Liver (tissue), 8 donors: ENCODE measurements at regions not wholly inside any gene's neighbourhood (a gene's known extent, or its start where the extent isn't known, plus 50 kb on each side); places are given as distances from the start of the nearest gene placed in this dataset.
A peak's percentile ranks its signal among the peaks of the same experiment; 100 is the strongest.

Experiments used
- DNase-seq: peaks from one replicate; pipeline ENCODE4 v3.0.0-alpha.2; 2017; ENCODE audit warnings: low spot score
- H3K27ac ChIP-seq, 2 donors: one replicate each; pipeline ENCODE4 v1.7.0; 2013; ENCODE audit warnings: inconsistent platforms in 2 of 2, low read length in 2 of 2, control low read depth in 1 of 2, low read depth in 1 of 2, mild to moderate bottlenecking in 1 of 2
- H3K27me3 ChIP-seq, 4 donors: one replicate each; pipeline versions ENCODE4 v1.6.1 to v1.7.0; 2013; ENCODE audit warnings: low read length in 3 of 4, inconsistent platforms in 1 of 4, mild to moderate bottlenecking in 1 of 4, moderate library complexity in 1 of 4; ENCODE audit not compliant: control insufficient read depth in 4 of 4, insufficient read depth in 4 of 4
- H3K36me3 ChIP-seq, 4 donors: one replicate each; pipeline versions ENCODE4 v1.6.1 to v1.7.0; 2013; ENCODE audit warnings: low read length in 3 of 4, mild to moderate bottlenecking in 3 of 4, low read depth in 1 of 4, moderate library complexity in 1 of 4; ENCODE audit not compliant: control insufficient read depth in 4 of 4, insufficient read depth in 3 of 4
- H3K4me1 ChIP-seq, 4 donors: one replicate each; pipeline versions ENCODE4 v1.6.1 to v1.7.0; 2013; ENCODE audit warnings: low read length in 3 of 4, mild to moderate bottlenecking in 3 of 4, moderate library complexity in 1 of 4; ENCODE audit not compliant: control insufficient read depth in 4 of 4, insufficient read depth in 4 of 4
- H3K4me3 ChIP-seq, 3 donors: one replicate each; pipeline versions ENCODE4 v1.6.1 to v1.7.0; 2013; ENCODE audit warnings: low read length in 3 of 3, control low read depth in 1 of 3, low read depth in 1 of 3, mild to moderate bottlenecking in 1 of 3
- H3K9ac ChIP-seq, 2 donors: one replicate each; pipeline ENCODE4 v1.7.0; 2013; ENCODE audit warnings: low read length in 2 of 2, mild to moderate bottlenecking in 2 of 2, moderate library complexity in 2 of 2, control low read depth in 1 of 2, low read depth in 1 of 2
- H3K9me3 ChIP-seq, 4 donors: one replicate each; pipeline versions ENCODE4 v1.6.1 to v1.7.0; 2013; ENCODE audit warnings: low read length in 3 of 4; ENCODE audit not compliant: control insufficient read depth in 4 of 4
- ATF3 ChIP-seq: IDR thresholded peaks from 2 replicates; pipeline ENCODE4 v1.6.1; 2016; ENCODE audit warnings: antibody characterized with exemption
- EGR1 ChIP-seq, 2 donors: IDR thresholded peaks; 2 replicates each; pipeline ENCODE4 v1.6.1; 2016 to 2018; ENCODE audit warnings: antibody characterized with exemption in 2 of 2, low read depth in 2 of 2
- FOXA1 ChIP-seq: IDR thresholded peaks from 2 replicates; pipeline ENCODE4 v1.6.1; 2016; ENCODE audit warnings: antibody characterized with exemption
- FOXA2 ChIP-seq: IDR thresholded peaks from 2 replicates; pipeline ENCODE4 v1.6.1; 2016; ENCODE audit warnings: antibody characterized with exemption
- GABPA ChIP-seq, 2 donors: IDR thresholded peaks in 1 of 2; conservative IDR thresholded peaks in 1 of 2; 2 replicates each; pipeline ENCODE4 v1.6.1; 2016; ENCODE audit warnings: antibody characterized with exemption in 2 of 2, mild to moderate bottlenecking in 1 of 2, moderate library complexity in 1 of 2
- HNF4A ChIP-seq, 2 donors: conservative IDR thresholded peaks; 2 replicates each; pipeline ENCODE4 v1.6.1; 2016; ENCODE audit warnings: antibody characterized with exemption in 2 of 2, mild to moderate bottlenecking in 2 of 2
- HNF4G ChIP-seq: IDR thresholded peaks from 2 replicates; pipeline ENCODE4 v1.6.1; 2016; ENCODE audit warnings: antibody characterized with exemption
- JUND ChIP-seq, 2 donors: IDR thresholded peaks; 2 replicates each; pipeline ENCODE4 v1.6.1; 2016; ENCODE audit warnings: antibody characterized with exemption in 2 of 2
- MAX ChIP-seq: IDR thresholded peaks from 2 replicates; pipeline ENCODE4 v1.6.1; 2016; ENCODE audit warnings: antibody characterized with exemption
- NR2F2 ChIP-seq: IDR thresholded peaks from 2 replicates; pipeline ENCODE4 v1.6.1; 2016; ENCODE audit warnings: antibody characterized with exemption
- RAD21 ChIP-seq, 2 donors: IDR thresholded peaks; 2 replicates each; pipeline ENCODE4 v1.6.1; 2016; ENCODE audit warnings: antibody characterized with exemption in 2 of 2, mild to moderate bottlenecking in 2 of 2
- RXRA ChIP-seq, 2 donors: IDR thresholded peaks; 2 replicates each; pipeline ENCODE4 v1.6.1; 2017 to 2018; ENCODE audit warnings: antibody characterized with exemption in 2 of 2, mild to moderate bottlenecking in 1 of 2
- SP1 ChIP-seq: IDR thresholded peaks from 2 replicates; pipeline ENCODE4 v1.6.1; 2018; ENCODE audit warnings: antibody characterized with exemption, mild to moderate bottlenecking
- TAF1 ChIP-seq: conservative IDR thresholded peaks from 2 replicates; pipeline ENCODE4 v1.6.1; 2016; ENCODE audit warnings: antibody characterized with exemption, mild to moderate bottlenecking
- YY1 ChIP-seq: IDR thresholded peaks from 2 replicates; pipeline ENCODE4 v1.6.1; 2016; ENCODE audit warnings: antibody characterized with exemption, mild to moderate bottlenecking
- ZBTB33 ChIP-seq: IDR thresholded peaks from 2 replicates; pipeline ENCODE4 v1.6.1; 2016; ENCODE audit warnings: antibody characterized with exemption
- WGBS: extraction: QIAGEN DNeasy Blood & Tissue Kit; methylation state at CpG from one replicate; pipeline ENCODE4 v1.1.7; 2013; 5-methylcytosine and 5-hydroxymethylcytosine counted together
- TF ChIP-seq, protein P1 (sequence below): fragments of 150-350 bp; IDR thresholded peaks from 2 replicates; pipeline ENCODE4 v1.5.1; 2017; ENCODE audit warnings: improper control_type of control experiment, low read depth, low read length; ENCODE audit not compliant: missing input control
- TF ChIP-seq, protein P2 (sequence below): IDR thresholded peaks from 2 replicates; pipeline ENCODE4 v1.6.1; 2016; ENCODE audit warnings: antibody characterized with exemption, mild to moderate bottlenecking
- donor health status: healthy.
- donor health status: healthy.
- donor health status: healthy.
- donor health status: healthy.
- donor health status: healthy.

- WGBS, result 86% methylated on average over 13 of the region's 13 CpGs
- Histone ChIP-seq H3K9ac (no peak overlapping the region), H3K4me1 (peaks cover 0 to 2% (median under 1%) of the 10 kb centered on the region in 4 donors), H3K27ac (no peak overlapping the region), H3K4me3 (no peak overlapping the region), H3K36me3 (no peaks in the 10 kb centered on the region), H3K27me3 (no peaks in the 10 kb centered on the region), H3K9me3 (no peaks in the 10 kb centered on the region)
- no peak for DNase-seq
- no peak for TF ChIP-seq HNF4G
- TF ChIP-seq RAD21 (IDR thresholded peaks at IDR 0.05), result no peak
- TF ChIP-seq EGR1 (IDR thresholded peaks at IDR 0.05; ENCODE audit: low read depth in 2 of 2), result no peak
- no peak for TF ChIP-seq JUND (IDR thresholded peaks at IDR 0.05)
- TF ChIP-seq ZBTB33, result no peak
- no peak for TF ChIP-seq RXRA (IDR thresholded peaks at IDR 0.05)
- TF ChIP-seq, protein P1, sequence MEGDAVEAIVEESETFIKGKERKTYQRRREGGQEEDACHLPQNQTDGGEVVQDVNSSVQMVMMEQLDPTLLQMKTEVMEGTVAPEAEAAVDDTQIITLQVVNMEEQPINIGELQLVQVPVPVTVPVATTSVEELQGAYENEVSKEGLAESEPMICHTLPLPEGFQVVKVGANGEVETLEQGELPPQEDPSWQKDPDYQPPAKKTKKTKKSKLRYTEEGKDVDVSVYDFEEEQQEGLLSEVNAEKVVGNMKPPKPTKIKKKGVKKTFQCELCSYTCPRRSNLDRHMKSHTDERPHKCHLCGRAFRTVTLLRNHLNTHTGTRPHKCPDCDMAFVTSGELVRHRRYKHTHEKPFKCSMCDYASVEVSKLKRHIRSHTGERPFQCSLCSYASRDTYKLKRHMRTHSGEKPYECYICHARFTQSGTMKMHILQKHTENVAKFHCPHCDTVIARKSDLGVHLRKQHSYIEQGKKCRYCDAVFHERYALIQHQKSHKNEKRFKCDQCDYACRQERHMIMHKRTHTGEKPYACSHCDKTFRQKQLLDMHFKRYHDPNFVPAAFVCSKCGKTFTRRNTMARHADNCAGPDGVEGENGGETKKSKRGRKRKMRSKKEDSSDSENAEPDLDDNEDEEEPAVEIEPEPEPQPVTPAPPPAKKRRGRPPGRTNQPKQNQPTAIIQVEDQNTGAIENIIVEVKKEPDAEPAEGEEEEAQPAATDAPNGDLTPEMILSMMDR, result no peak
- TF ChIP-seq MAX, result no peak
- TF ChIP-seq TAF1, result no peak
- TF ChIP-seq GABPA (IDR thresholded peaks at IDR 0.05 in 1 of 2, conservative IDR thresholded peaks at IDR 0.05 in 1 of 2), result no peak
- no peak for TF ChIP-seq SP1
- TF ChIP-seq NR2F2, result no peak
- no peak for TF ChIP-seq YY1
- no peak for TF ChIP-seq FOXA2
- TF ChIP-seq HNF4A (conservative IDR thresholded peaks at IDR 0.05), result no peak
- TF ChIP-seq FOXA1, result no peak
These were observed 70.6 kb downstream of the MRPL14 start for GRCh38 chr6:44056392-44057237.

GRCh38 chr6:44054721-44055559 lies 72.3 kb downstream of the MRPL14 start:
- no peak overlapping the region for H3K4me3 ChIP-seq
- DNase-seq, result no peak
- no peaks in the 10 kb centered on the region for H3K36me3 ChIP-seq
- peaks cover 0 to 2% (median under 1%) of the 10 kb centered on the region in 4 donors for H3K4me1 ChIP-seq
- no peak overlapping the region for H3K9ac ChIP-seq
- H3K27me3 ChIP-seq, result no peaks in the 10 kb centered on the region
- peak overlapping the region; percentile 18 to 26 for H3K27ac ChIP-seq
- 81% methylated on average over 8 of the region's 8 CpGs for WGBS
- no peaks in the 10 kb centered on the region for H3K9me3 ChIP-seq
- TF ChIP-seq, protein P1, result no peak
- no peak for TF ChIP-seq FOXA2
- TF ChIP-seq RAD21 (IDR thresholded peaks at IDR 0.05), result no peak
- no peak for TF ChIP-seq JUND (IDR thresholded peaks at IDR 0.05)
- TF ChIP-seq HNF4G, result no peak
- TF ChIP-seq, protein P2, sequence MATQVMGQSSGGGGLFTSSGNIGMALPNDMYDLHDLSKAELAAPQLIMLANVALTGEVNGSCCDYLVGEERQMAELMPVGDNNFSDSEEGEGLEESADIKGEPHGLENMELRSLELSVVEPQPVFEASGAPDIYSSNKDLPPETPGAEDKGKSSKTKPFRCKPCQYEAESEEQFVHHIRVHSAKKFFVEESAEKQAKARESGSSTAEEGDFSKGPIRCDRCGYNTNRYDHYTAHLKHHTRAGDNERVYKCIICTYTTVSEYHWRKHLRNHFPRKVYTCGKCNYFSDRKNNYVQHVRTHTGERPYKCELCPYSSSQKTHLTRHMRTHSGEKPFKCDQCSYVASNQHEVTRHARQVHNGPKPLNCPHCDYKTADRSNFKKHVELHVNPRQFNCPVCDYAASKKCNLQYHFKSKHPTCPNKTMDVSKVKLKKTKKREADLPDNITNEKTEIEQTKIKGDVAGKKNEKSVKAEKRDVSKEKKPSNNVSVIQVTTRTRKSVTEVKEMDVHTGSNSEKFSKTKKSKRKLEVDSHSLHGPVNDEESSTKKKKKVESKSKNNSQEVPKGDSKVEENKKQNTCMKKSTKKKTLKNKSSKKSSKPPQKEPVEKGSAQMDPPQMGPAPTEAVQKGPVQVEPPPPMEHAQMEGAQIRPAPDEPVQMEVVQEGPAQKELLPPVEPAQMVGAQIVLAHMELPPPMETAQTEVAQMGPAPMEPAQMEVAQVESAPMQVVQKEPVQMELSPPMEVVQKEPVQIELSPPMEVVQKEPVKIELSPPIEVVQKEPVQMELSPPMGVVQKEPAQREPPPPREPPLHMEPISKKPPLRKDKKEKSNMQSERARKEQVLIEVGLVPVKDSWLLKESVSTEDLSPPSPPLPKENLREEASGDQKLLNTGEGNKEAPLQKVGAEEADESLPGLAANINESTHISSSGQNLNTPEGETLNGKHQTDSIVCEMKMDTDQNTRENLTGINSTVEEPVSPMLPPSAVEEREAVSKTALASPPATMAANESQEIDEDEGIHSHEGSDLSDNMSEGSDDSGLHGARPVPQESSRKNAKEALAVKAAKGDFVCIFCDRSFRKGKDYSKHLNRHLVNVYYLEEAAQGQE, result no peak
- no peak for TF ChIP-seq FOXA1
- TF ChIP-seq RXRA (IDR thresholded peaks at IDR 0.05), result no peak
- no peak for TF ChIP-seq ATF3
